ENCODE measurements at regions not wholly inside any gene's neighbourhood (a gene's known extent, or its start where the extent isn't known, plus 50 kb on each side); places are given as distances from the start of the nearest gene placed in this dataset.
"Not testable (repeated sequence)": the region's sequence is repeated elsewhere in the genome, so short reads cannot be mapped to it uniquely, and the experiment has no call there.

DNA sequence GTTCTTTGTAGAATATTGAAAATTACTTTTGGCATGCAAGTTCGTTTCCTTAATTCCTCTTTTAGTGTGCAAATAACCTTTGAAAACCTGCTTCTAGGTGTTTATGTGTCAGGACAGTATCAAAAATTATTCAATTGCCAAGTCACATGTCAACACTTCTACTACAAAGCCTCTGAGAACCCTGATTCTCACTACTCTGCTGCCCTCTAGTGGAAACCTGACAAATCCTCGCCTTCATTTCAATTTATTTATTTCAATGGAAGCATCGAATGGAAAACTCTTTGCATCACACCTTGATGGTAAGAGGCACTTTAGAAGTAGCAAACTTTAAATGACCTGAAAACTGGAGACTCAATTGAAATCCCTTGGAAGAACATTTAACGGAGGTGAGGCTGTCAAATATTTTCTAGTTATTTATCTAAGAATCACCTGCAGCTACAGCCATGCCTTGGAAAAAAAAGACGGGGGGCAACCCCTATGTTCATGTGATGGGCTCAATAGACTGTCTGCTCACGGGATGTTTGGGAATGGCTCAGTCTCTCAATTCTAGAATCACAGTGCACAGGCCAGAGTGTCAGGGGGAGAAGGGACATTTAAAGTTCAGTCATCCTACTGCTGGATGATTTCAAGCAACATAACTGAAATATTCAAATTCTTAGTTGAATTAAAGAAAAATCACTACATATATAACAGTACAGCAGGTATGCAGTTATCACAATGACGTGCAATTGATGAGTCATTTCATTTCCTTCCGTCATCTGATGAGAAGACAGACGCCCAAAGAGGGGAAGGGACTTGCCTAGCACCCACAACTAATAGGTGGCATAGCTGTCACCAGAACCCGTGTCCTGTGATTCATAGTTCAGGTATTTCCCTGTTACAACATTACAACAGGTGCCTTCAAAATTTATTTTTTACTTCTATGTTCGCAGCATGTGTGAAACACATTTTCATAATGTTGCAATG is 563.9 kb downstream of the TOX3 start:
- no peaks in the 10 kb centered on the region for H3K36me3 ChIP-seq
- DNase-seq (ENCODE audit: extremely low spot score) = no peak
- no peak overlapping the region for H3K27ac ChIP-seq (replicated peaks in 1 of 4)
- WGBS = 35% methylated on average over 11 of the region's 11 CpGs
- H3K27me3 ChIP-seq = peaks cover 0 to 8% (median 0%) of the 10 kb centered on the region in 4 donors
- H3K4me3 ChIP-seq = no peak overlapping the region
- TF ChIP-seq POLR2A (IDR thresholded peaks at IDR 0.05; ENCODE audit: low read depth) = no peak
- TF ChIP-seq CTCF (IDR thresholded peaks at IDR 0.05) = peak; percentile 39 to 67 (median 56)
- no peak for TF ChIP-seq POLR2AphosphoS5 (IDR thresholded peaks at IDR 0.05)
- no peaks in the 10 kb centered on the region for H3K9me3 ChIP-seq
- intact Hi-C loops (cut with DNase I) = loop anchor here (10.0 kb wide), 1 partner anchor 158 kb away; no protein-coding TSS in a partner anchor
- H3K4me1 ChIP-seq = no peaks in the 10 kb centered on the region

- TF ChIP-seq EP300 (IDR thresholded peaks at IDR 0.05) = no peak
- TF ChIP-seq POLR2AphosphoS5 (IDR thresholded peaks at IDR 0.05) = no peak
- no peak for TF ChIP-seq POLR2A (IDR thresholded peaks at IDR 0.05; ENCODE audit: low read depth)
- TF ChIP-seq CTCF (IDR thresholded peaks at IDR 0.05) = no peak
- WGBS = 66% methylated on average over 3 of the region's 3 CpGs
Observed at GRCh38 chr16:51981725-51982124, 565.2 kb downstream of the TOX3 start.

GRCh38 chr16:51977506-51977905 is 569.4 kb downstream of the TOX3 start:
- H3K9me3 ChIP-seq; H3K27ac ChIP-seq (replicated peaks in 1 of 4); H3K27me3 ChIP-seq; DNase-seq (ENCODE audit: extremely low spot score); intact Hi-C loops (cut with DNase I); H3K4me3 ChIP-seq; H3K36me3 ChIP-seq; H3K4me1 ChIP-seq: not testable (repeated sequence)
- WGBS = 89% methylated on average over 2 of the region's 2 CpGs

More at GRCh38 chr16:51981725-51982124, 565.2 kb downstream of the TOX3 start:
- no peaks in the 10 kb centered on the region for H3K9me3 ChIP-seq
- no peak overlapping the region for H3K27ac ChIP-seq (replicated peaks in 1 of 4)
- H3K4me1 ChIP-seq = no peaks in the 10 kb centered on the region
- H3K4me3 ChIP-seq = no peak overlapping the region
- H3K27me3 ChIP-seq = peaks cover 0 to 8% (median 0%) of the 10 kb centered on the region in 4 donors
- intact Hi-C loops (cut with DNase I) = loop anchor here (10.0 kb wide), 1 partner anchor 157 kb away; no protein-coding TSS in a partner anchor
- no peaks in the 10 kb centered on the region for H3K36me3 ChIP-seq
- no peak for DNase-seq (ENCODE audit: extremely low spot score)

GRCh38 chr16:51971184-51971583 is 575.8 kb downstream of the TOX3 start:
- Histone ChIP-seq H3K27ac (replicated peaks in 1 of 4) (no peak overlapping the region), H3K4me1 (no peaks in the 10 kb centered on the region), H3K27me3 (peaks cover 0 to 3% (median 0%) of the 10 kb centered on the region in 4 donors), H3K4me3 (no peak overlapping the region), H3K36me3 (no peaks in the 10 kb centered on the region), H3K9me3 (no peaks in the 10 kb centered on the region)
- no peak for DNase-seq (ENCODE audit: extremely low spot score)
- intact Hi-C loops (cut with DNase I) = no loop called here
- 40% methylated on average over 4 of the region's 4 CpGs for WGBS
- no peak for TF ChIP-seq POLR2AphosphoS5 (IDR thresholded peaks at IDR 0.05)
- TF ChIP-seq POLR2A (IDR thresholded peaks at IDR 0.05; ENCODE audit: low read depth) = no peak
- TF ChIP-seq CTCF (IDR thresholded peaks at IDR 0.05) = no peak
- TF ChIP-seq EP300 (IDR thresholded peaks at IDR 0.05) = no peak

- TF ChIP-seq EP300 (IDR thresholded peaks at IDR 0.05) (no peak), POLR2A (IDR thresholded peaks at IDR 0.05; ENCODE audit: low read depth) (no peak), CTCF (IDR thresholded peaks at IDR 0.05) (no peak), POLR2AphosphoS5 (IDR thresholded peaks at IDR 0.05) (no peak)
- H3K4me1 ChIP-seq = no peaks in the 10 kb centered on the region
- H3K27ac ChIP-seq (replicated peaks in 1 of 4) = no peak overlapping the region
- H3K4me3 ChIP-seq = no peak overlapping the region
- peaks cover 0 to 3% (median 0%) of the 10 kb centered on the region in 4 donors for H3K27me3 ChIP-seq
- WGBS = 80% methylated on average over 1 of the region's 1 CpG
- intact Hi-C loops (cut with DNase I) = no loop called here
- no peaks in the 10 kb centered on the region for H3K36me3 ChIP-seq
- no peaks in the 10 kb centered on the region for H3K9me3 ChIP-seq
- DNase-seq (ENCODE audit: extremely low spot score) = no peak
Observed at GRCh38 chr16:51968749-51969148, 578.2 kb downstream of the TOX3 start.
